CD4-positive, alpha-beta T cell treated with Interleukin-4 for 1 hour (primary cell): ENCODE measurements at regions not wholly inside any gene's neighbourhood (a gene's known extent, or its start where the extent isn't known, plus 50 kb on each side); places are given as distances from the start of the nearest gene placed in this dataset.

Source experiments
- DNase-seq, 2 donors: peaks; one replicate each; pipeline ENCODE4 v3.0.0-alpha.2; 2020 to 2022

GRCh38 chr20:11437090-11437489 is 480.6 kb upstream of the BTBD3 start:
- no peak for DNase-seq

GRCh38 chr20:11437611-11438380 is 479.9 kb upstream of the BTBD3 start:
- no peak for DNase-seq

- DNase-seq, result no peak
Measured at GRCh38 chr20:11438412-11438811, 479.3 kb upstream of the BTBD3 start.

GRCh38 chr20:11443382-11444119 is 474.1 kb upstream of the BTBD3 start:
- no peak for DNase-seq

GRCh38 chr20:11445161-11445560 is 472.5 kb upstream of the BTBD3 start:
- no peak for DNase-seq

GRCh38 chr20:11445891-11446290 is 471.8 kb upstream of the BTBD3 start:
- DNase-seq, result no peak

- DNase-seq, result no peak
Measured at GRCh38 chr20:11447371-11448100, 470.2 kb upstream of the BTBD3 start.

GRCh38 chr20:11448554-11448953 is 469.1 kb upstream of the BTBD3 start:
- no peak for DNase-seq

GRCh38 chr20:11451793-11452291 is 465.9 kb upstream of the BTBD3 start:
- DNase-seq, result no peak

GRCh38 chr20:11452326-11452725 is 465.4 kb upstream of the BTBD3 start:
- no peak for DNase-seq

GRCh38 chr20:11453430-11453829 is 464.3 kb upstream of the BTBD3 start:
- no peak for DNase-seq

- no peak for DNase-seq
Measured at GRCh38 chr20:11454966-11455799, 462.5 kb upstream of the BTBD3 start.

GRCh38 chr20:11457488-11457887 is 460.2 kb upstream of the BTBD3 start:
- no peak for DNase-seq

GRCh38 chr20:11459090-11459890 is 458.4 kb upstream of the BTBD3 start:
- no peak for DNase-seq

- no peak for DNase-seq
Measured at GRCh38 chr20:11467436-11467835, 450.3 kb upstream of the BTBD3 start.

- no peak for DNase-seq
Measured at GRCh38 chr20:11468880-11469279, 448.8 kb upstream of the BTBD3 start.

GRCh38 chr20:11469795-11470435 is 447.8 kb upstream of the BTBD3 start:
- no peak for DNase-seq

- DNase-seq, result no peak
Measured at GRCh38 chr20:11473983-11474382, 443.7 kb upstream of the BTBD3 start.

- no peak for DNase-seq
Measured at GRCh38 chr20:11483697-11484096, 434.0 kb upstream of the BTBD3 start.

GRCh38 chr20:11484479-11484878 is 433.2 kb upstream of the BTBD3 start:
- DNase-seq, result no peak

GRCh38 chr20:11492386-11492785 is 425.3 kb upstream of the BTBD3 start:
- no peak for DNase-seq
